Cerebellar cortex (tissue), 1 donor: ENCODE measurements at regions not wholly inside any gene's neighbourhood (a gene's known extent, or its start where the extent isn't known, plus 50 kb on each side); places are given as distances from the start of the nearest gene placed in this dataset.
"Not testable (repeated sequence)": the region's sequence is repeated elsewhere in the genome, so short reads cannot be mapped to it uniquely, and the experiment has no call there.

ENCODE experiments used
- DNase-seq: peaks from one replicate; pipeline ENCODE4 v3.0.0-alpha.2; 2015; ENCODE audit warnings: low spot score

DNA sequence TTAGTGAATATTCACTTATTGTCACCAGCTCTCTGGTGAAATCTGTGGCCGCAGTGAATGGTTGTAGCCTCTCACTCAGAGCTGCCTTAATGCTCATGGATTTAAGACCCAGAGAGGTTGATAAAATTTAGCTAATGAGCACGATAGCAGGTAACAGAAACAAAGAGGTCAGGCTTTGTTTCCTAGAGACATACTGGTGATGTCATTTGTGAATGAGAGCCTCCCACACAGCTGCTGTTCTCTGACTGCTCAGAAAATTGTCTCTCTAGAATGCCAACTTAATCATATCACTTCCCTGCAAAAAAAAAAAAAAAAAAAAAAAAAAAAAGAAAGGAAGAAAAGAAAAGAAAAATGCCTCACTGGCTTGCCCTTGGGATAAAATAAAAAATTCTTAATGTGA is 411.7 kb upstream of the MYT1L start:
- no peak for DNase-seq

- no peak for DNase-seq
Measured at GRCh38 chr2:2740238-2740775, 409.2 kb upstream of the MYT1L start.

GRCh38 chr2:2739231-2739795 is 408.2 kb upstream of the MYT1L start:
- DNase-seq, result no peak

DNA sequence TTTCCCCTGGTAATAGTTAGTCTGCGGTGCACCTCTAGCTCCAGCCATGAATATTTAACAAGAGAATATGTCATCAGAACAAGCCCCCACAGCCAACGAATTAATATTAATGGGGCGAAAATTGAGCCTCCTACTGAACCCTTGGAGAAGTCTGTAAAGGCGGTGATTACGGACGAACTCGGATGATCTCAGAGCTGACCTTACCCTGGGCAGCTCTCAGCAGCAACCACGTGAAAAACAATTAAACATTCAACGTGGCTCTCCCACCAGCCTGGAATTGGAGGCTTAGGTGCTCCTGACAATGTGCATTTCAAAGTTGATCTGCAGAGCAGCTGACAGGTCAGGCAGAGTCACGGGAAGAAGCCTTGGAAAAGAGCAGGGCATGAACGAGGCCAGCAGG is 407.6 kb upstream of the MYT1L start:
- no peak for DNase-seq

- DNase-seq, result no peak
Measured at GRCh38 chr2:2738276-2738675, 407.2 kb upstream of the MYT1L start.

GRCh38 chr2:2735041-2735440 is 404.0 kb upstream of the MYT1L start:
- DNase-seq, result no peak

DNA sequence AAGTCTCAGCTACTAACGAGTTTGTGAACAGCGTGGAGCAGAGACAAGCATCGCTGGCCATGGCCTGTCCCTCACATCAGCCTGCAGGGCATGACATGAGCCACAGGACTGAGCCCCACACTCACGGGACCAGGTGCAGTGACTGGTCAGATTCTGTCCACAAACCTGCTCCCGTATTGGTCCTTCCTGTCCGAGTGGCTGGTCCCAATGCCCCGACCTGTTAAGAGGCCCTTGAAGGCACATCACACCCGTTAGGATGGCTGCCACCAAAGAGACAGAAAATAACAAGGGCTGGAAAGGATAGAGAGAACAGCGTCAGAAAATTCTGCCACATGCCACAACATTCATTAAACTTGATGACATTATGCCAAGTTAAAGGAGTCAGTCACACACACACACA is 403.2 kb upstream of the MYT1L start:
- DNase-seq, result no peak

- DNase-seq, result no peak
Measured at GRCh38 chr2:2733818-2734217, 402.7 kb upstream of the MYT1L start.

DNA sequence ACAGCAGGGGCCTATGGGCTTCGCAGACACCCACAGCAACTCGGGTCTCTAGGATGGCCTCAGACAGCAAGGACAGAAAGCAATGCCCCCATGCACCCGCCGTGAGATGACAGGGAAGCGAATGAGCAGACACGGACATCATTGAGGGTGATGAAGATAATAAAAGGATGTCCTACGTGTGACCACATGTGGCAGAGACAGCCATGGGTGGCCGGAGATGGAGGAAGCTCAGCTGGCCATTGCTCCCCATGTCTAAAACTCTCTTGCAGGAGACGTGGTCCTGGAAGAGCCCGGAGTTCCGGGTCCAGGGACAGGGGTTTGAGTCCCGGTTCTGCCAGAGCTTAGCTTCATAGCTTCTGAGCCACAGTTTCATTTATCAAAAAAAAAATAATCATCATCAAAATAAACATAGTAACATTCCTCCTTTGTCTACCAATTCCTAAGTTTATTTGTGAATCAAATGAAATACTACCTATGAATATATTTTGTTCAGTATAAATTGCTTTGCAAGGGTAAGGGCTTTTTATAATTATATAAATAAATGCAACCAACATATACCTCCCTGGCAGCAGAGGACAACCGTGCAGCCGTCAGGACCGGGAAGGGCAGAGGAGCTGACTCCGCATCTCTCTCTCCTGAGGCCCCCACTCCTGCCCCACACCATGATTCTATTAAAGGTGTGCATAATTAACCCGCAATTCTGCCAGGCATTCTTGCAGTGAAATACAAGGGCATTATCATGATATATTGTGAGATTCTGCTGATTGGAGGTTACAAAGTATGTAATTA is 401.4 kb upstream of the MYT1L start:
- DNase-seq, result no peak

DNA sequence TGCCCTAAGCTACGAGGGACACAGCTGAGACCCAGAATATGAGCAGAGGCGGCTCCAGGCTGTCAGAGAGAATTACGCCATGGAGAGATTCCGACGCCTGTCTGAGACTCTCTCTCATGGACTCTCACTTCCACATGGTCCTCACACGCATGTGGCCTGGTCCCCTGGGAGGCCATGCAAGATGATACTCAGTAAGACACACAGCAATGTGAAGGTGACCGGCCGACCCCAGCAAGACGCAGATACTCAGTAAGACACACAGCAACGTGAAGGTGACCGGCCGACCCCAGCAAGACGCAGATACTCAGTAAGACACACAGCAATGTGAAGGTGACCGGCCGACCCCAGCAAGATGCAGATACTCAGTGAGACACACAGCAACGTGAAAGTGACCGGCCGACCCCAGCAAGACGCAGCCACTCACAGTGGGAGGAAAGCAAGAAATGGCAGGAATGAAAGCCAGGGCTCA is 400.8 kb upstream of the MYT1L start:
- no peak for DNase-seq

GRCh38 chr2:2731101-2731815 is 400.2 kb upstream of the MYT1L start:
- DNase-seq, result no peak

- no peak for DNase-seq
Measured at GRCh38 chr2:2730301-2730833, 399.3 kb upstream of the MYT1L start.

- DNase-seq, result no peak
Measured at GRCh38 chr2:2729246-2729645, 398.2 kb upstream of the MYT1L start.

DNA sequence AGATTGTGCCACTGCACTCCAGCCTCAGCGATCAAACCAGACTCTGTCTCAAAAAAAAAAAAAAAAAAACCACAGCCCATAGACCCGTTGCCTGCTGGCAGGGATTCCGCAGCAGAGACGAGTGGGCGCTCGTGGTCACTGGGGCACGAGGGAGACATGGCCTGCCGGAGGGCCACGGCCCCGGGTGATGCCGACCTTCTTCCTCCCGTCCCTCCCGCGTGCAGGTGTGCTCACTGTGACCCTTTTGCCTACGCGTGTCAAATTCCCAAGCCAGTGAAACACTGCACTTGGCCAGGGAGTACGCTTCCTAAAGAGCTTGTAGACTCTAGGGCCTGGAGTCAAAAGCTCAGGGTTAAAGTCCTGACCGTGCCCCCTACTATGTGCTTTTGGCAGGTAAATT is 397.6 kb upstream of the MYT1L start:
- no peak for DNase-seq

DNA sequence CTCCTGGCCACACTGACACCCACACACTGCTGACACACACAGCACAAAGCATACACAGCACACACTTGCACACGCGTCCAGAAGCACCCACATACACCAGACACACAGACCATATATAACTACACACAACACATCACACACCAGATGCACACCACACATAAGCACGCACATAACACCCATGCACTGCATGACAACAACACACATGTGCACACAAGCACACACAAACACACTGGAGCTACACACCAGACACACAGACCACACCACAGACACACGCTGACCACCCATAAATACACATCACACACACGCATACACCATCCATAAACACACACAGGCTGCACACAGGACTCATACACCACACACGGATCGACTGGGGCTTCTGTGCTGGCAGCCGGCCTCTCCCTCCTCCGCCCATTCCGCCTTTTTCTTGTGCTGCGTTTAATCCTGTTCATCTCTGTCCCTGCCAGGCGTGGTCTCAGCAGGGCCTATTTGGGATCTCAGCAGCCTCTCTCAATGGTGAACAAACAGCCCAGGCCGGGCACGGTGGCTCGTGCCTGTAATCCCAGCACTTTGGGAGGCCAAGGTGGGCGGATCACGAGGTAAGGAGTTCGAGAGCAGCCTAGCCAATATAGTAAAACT is 396.9 kb upstream of the MYT1L start:
- DNase-seq, result no peak

DNA sequence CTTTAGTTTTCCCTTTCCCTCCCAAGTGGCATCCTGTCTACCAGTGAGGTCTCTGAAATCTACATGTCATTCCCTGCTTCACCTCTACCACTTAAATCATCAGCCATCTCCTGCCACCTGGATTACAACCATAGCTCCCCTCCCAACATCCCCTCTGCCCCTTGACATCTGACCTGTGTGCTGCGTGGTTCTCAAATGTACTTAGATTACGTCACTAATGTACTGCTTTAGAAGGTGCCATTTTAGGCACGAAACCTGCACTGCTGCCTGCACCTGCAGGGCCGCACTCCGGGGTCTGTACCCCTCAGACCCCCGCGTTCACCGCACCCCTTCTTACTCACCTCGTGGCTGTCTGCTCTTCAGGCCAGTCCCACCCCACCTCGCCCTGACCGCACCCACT is 395.1 kb upstream of the MYT1L start:
- no peak for DNase-seq

GRCh38 chr2:2723064-2723463 is 392.0 kb upstream of the MYT1L start:
- no peak for DNase-seq

DNA sequence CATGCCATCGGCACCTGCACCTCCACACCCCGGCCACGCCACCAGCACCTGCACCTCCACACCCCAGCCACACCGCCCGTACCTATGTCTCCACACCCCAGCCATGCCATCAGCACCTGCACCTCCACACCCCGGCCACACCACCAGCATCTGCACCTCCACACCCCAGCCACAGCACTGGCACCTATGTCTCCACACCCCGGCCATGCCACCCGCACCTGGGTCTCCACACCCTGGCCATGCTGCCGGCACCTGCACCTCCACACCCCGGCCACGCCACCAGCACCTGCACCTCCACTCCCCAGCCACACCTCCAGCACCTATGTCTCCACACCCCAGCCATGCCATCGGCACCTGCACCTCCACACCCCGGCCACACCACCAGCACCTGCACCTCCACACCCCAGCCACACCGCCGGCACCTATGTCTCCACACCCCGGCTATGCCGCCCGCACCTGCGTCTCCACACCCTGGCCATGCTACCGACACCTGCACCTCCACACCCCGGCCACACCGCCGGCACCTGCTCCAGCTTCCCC is 390.3 kb upstream of the MYT1L start:
- no peak for DNase-seq

DNA sequence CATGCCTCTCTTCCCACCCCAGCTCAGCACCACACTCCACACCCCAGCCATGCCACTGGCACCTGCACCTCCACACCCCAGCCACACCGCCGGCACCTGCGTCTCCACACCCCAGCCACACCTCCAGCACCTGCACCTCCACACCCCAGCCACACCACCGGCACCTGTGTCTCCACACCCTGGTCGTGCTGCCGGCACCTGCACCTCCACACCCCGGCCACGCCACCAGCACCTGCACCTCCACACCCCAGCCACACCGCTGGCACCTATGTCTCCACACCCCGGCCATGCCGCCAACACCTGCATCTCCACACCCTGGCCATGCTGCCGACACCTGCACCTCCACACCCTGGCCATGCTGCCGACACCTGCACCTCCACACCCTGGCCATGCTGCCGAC is 389.7 kb upstream of the MYT1L start:
- not testable (repeated sequence) for DNase-seq

GRCh38 chr2:2720351-2720750 is 389.3 kb upstream of the MYT1L start:
- no peak for DNase-seq

- DNase-seq, result no peak
Measured at GRCh38 chr2:2719781-2720180, 388.7 kb upstream of the MYT1L start.

DNA sequence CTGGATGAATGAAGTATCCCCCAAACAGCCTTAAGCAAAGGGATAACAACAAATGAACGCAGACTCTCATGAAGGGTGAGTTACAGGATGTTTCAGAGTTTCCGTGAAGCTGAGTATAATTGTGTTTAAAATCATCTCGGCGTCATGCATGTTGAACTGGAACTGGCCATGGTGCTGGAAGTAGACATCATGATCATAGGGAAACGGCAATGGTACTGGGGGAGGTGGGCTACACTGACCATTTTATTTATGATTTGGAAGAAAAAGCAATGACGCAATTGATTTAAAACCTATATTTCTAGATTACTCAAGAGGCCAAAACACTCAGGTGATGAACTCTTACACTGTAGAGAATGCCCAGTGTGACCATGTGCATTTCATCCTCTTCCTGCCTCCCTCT is 387.9 kb upstream of the MYT1L start:
- DNase-seq, result no peak
